NCI-H1694 treated with DMSO at 0.1 percent for 48 hours (cell line): ENCODE measurements at regions not wholly inside any gene's neighbourhood (a gene's known extent, or its start where the extent isn't known, plus 50 kb on each side); places are given as distances from the start of the nearest gene placed in this dataset.
A peak's percentile ranks its signal among the peaks of the same experiment; 100 is the strongest.

Experiments
- DNase-seq: peaks from one replicate; lab custom pipeline; 2025; lab: John Stamatoyannopoulos, UW

GRCh38 chr14:36465178-36465577, 54.9 kb downstream of the NKX2-1 start:
- no peak for DNase-seq

GRCh38 chr14:36462890-36463289, 57.1 kb downstream of the NKX2-1 start:
- DNase-seq = no peak

- DNase-seq = no peak
Observed at GRCh38 chr14:36455241-36455627, 64.8 kb downstream of the NKX2-1 start.

GRCh38 chr14:36454599-36455240, 65.3 kb downstream of the NKX2-1 start:
- DNase-seq = no peak

GRCh38 chr14:36452860-36453259, 67.2 kb downstream of the NKX2-1 start:
- DNase-seq = no peak

GRCh38 chr14:36451310-36452065, 68.5 kb downstream of the NKX2-1 start:
- no peak for DNase-seq

- DNase-seq = no peak
Observed at GRCh38 chr14:36450550-36450949, 69.5 kb downstream of the NKX2-1 start.

GRCh38 chr14:36449903-36450302, 70.1 kb downstream of the NKX2-1 start:
- DNase-seq = no peak

GRCh38 chr14:36443374-36443773, 76.7 kb downstream of the NKX2-1 start:
- no peak for DNase-seq

GRCh38 chr14:36442824-36443241, 77.2 kb downstream of the NKX2-1 start:
- no peak for DNase-seq

GRCh38 chr14:36441283-36441682, 78.7 kb downstream of the NKX2-1 start:
- no peak for DNase-seq

- DNase-seq = no peak
Observed at GRCh38 chr14:36439766-36440165, 80.3 kb downstream of the NKX2-1 start.

GRCh38 chr14:36438883-36439282, 81.1 kb downstream of the NKX2-1 start:
- DNase-seq = no peak

GRCh38 chr14:36430662-36431084, 89.4 kb downstream of the NKX2-1 start:
- DNase-seq = no peak

- DNase-seq = no peak
Observed at GRCh38 chr14:36430169-36430568, 89.9 kb downstream of the NKX2-1 start.

GRCh38 chr14:36429692-36430091, 90.3 kb downstream of the NKX2-1 start:
- no peak for DNase-seq

- no peak for DNase-seq
Observed at GRCh38 chr14:36428350-36428749, 91.7 kb downstream of the NKX2-1 start.

GRCh38 chr14:36426836-36427235, 93.2 kb downstream of the NKX2-1 start:
- DNase-seq = no peak

- DNase-seq = no peak
Observed at GRCh38 chr14:36426113-36426512, 93.9 kb downstream of the NKX2-1 start.

GRCh38 chr14:36424478-36425102, 95.4 kb downstream of the NKX2-1 start:
- peak; percentile 48 for DNase-seq

- no peak for DNase-seq
Observed at GRCh38 chr14:36423430-36423829, 96.6 kb downstream of the NKX2-1 start.

GRCh38 chr14:36420149-36420687, 99.8 kb upstream of the MBIP start:
- no peak for DNase-seq

GRCh38 chr14:36418937-36419336, 98.5 kb upstream of the MBIP start:
- no peak for DNase-seq
